SJSA1 (cell line): ENCODE measurements at regions not wholly inside any gene's neighbourhood (a gene's known extent, or its start where the extent isn't known, plus 50 kb on each side); places are given as distances from the start of the nearest gene placed in this dataset.

Experiments
- DNase-seq, 2 experiments: peaks; one replicate each; pipeline ENCODE4 v3.0.0-alpha.2; 2015 to 2020; ENCODE audit warnings: low spot score in 2 of 2, low read depth in 1 of 2
- H3K27ac ChIP-seq: fragments of 250-450 bp; sonication (Bioruptor Pico); 2 replicates; pipeline ENCODE4 v1.5.1; 2020; ENCODE audit warnings: mild to moderate bottlenecking, moderate library complexity
- H3K27me3 ChIP-seq: fragments of 250-450 bp; sonication (Bioruptor Pico); replicated peaks from 2 replicates; pipeline ENCODE4 v1.5.1; 2020; ENCODE audit warnings: mild to moderate bottlenecking, moderate library complexity
- H3K36me3 ChIP-seq: fragments of 250-450 bp; sonication (Bioruptor Pico); 2 replicates; pipeline ENCODE4 v1.5.1; 2020; ENCODE audit warnings: mild to moderate bottlenecking
- H3K4me1 ChIP-seq: fragments of 250-450 bp; sonication (Bioruptor Pico); replicated peaks from 2 replicates; pipeline ENCODE4 v1.6.1; 2021; ENCODE audit warnings: mild to moderate bottlenecking
- H3K4me3 ChIP-seq: fragments of 250-450 bp; sonication (Bioruptor Pico); 2 replicates; pipeline ENCODE4 v1.5.1; 2020; ENCODE audit warnings: mild to moderate bottlenecking
- H3K9me3 ChIP-seq: fragments of 250-450 bp; sonication (Bioruptor Pico); replicated peaks from 2 replicates; pipeline ENCODE4 v1.5.1; 2020; ENCODE audit warnings: mild to moderate bottlenecking

DNA sequence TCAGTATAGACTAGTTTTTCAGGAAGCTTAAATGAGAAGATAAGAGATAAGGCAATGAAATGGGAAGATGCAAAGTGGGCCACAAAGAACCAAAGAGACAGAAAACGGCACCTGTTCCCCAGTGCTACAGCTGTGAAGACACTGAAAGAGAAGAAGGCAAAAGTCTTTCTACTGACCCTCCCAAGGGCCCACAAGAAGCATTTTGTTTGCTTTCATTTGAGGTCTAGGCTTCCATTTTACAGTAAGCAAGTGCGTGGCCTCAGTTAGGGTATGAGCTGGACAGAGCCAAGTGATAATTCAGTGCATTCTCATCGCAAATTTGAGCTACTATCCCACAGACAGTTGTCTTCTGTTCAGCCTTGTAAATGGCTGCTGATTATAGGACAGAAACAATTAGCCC lies 53.4 kb upstream of the STK17B start:
- H3K27me3 ChIP-seq, result no peaks in the 10 kb centered on the region
- no peaks in the 10 kb centered on the region; the same call in none of the 2 replicates for H3K9me3 ChIP-seq
- peaks cover 13% of the 10 kb centered on the region for H3K4me1 ChIP-seq
- H3K4me3 ChIP-seq, result no peak overlapping the region
- no peak overlapping the region for H3K27ac ChIP-seq
- H3K36me3 ChIP-seq, result no peaks in the 10 kb centered on the region
- DNase-seq, result no peak

DNA sequence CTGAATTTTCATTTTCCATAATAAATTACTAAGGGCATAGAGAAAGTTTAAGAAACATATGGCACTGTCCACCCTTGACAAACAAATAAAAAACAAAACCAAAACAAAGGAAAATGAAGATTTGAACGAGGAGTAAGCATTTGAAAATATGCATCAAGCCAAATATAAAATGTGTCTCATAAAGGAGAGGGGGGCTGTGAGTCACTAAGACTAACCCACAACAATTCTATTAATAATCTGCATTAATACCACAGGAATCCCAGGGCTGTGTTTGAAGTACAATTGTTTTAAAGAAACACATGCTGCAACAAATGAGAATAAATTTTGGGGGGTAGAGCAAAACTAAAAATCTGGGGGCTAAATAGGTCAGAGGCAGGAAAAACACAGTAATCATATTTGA lies 53.8 kb upstream of the STK17B start:
- DNase-seq, result peak in 1 of 2 experiments; percentile 24
- Histone ChIP-seq H3K4me1 (peaks cover 13% of the 10 kb centered on the region), H3K27ac (no peak overlapping the region), H3K4me3 (no peak overlapping the region), H3K9me3 (no peaks in the 10 kb centered on the region; the same call in none of the 2 replicates), H3K36me3 (no peaks in the 10 kb centered on the region), H3K27me3 (no peaks in the 10 kb centered on the region)

DNA sequence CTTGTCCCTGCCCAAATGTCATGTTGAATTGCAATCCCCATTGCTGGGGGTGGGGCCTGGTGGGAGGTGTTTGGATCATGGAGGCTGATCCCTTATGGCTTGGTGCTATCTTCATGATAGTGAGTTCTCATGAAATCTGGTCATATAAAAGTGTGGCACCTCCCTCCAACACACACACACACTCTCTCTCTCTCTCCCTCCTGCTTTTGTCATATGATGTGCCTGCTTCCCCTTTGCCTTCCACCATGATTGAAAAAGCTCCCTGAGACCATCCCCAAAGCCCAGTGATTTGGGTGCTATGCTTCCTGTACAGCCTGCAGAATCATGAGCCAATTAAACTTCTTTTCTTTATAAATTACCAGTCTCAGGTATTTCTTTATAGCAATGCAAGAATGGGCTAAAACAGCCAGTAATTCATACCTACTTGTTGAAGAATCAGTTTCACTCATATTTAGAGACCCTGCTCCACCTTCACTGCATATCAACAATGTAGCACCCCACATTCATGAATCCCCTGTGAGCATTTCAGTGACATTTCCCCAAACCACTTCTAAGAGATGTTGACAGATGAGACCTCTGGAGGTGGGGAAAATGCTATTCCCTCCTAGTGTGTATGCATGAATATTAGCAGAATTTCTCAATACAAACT lies 54.8 kb upstream of the STK17B start:
- Histone ChIP-seq H3K4me3 (no peak overlapping the region), H3K36me3 (no peaks in the 10 kb centered on the region), H3K27ac (no peak overlapping the region)

DNA sequence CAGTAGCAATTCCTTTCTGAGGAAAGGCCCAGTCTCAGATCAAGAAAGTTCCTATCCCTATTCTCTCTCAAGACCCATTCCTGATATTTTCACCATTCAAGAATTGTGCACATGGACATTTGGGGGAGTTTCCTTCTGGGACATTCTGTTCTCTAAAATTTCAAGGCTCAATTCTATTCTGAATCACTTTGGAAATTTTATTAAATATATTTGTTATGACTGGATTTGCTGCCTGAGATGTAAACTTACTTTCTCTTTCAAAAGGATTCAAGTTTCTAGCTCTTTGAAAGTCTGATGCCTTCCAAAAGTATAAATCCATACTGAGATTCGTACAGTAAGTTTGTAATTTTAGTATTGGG lies 55.3 kb upstream of the STK17B start:
- DNase-seq, result no peak
- Histone ChIP-seq H3K27me3 (no peaks in the 10 kb centered on the region), H3K9me3 (no peaks in the 10 kb centered on the region; the same call in none of the 2 replicates), H3K27ac (no peak overlapping the region), H3K4me3 (no peak overlapping the region), H3K4me1 (peaks cover 15% of the 10 kb centered on the region), H3K36me3 (no peaks in the 10 kb centered on the region)

More for the DNA sequence above, 54.8 kb upstream of the STK17B start:
- Histone ChIP-seq H3K4me1 (peaks cover 13% of the 10 kb centered on the region), H3K27me3 (no peaks in the 10 kb centered on the region), H3K9me3 (no peaks in the 10 kb centered on the region; the same call in none of the 2 replicates)
- DNase-seq, result no peak

DNA sequence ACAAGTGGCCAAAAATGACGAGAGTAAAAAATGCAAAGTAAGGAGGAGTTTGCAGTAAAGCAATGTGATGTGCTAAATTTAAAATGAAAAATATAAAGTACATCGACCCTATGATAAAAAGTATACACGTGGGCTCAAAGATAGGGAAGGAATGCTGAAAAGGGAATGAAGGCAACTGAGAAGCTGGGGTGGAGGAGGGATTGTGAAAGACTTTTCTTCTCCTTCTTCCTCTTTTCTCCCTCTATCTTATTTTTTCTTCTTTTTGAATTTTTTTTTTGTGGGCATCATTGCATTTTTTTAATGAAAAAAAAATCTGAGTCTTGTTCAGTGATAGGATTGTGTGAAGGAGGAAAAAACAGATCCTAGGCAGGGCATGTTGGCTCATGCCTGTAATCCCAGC lies 57.6 kb upstream of the STK17B start:
- no peak for DNase-seq
- Histone ChIP-seq H3K4me3 (no peak overlapping the region), H3K9me3 (no peaks in the 10 kb centered on the region; the same call in 1 of the 2 replicates), H3K27ac (no peak overlapping the region), H3K36me3 (no peaks in the 10 kb centered on the region), H3K4me1 (peaks cover 37% of the 10 kb centered on the region), H3K27me3 (no peaks in the 10 kb centered on the region)

DNA sequence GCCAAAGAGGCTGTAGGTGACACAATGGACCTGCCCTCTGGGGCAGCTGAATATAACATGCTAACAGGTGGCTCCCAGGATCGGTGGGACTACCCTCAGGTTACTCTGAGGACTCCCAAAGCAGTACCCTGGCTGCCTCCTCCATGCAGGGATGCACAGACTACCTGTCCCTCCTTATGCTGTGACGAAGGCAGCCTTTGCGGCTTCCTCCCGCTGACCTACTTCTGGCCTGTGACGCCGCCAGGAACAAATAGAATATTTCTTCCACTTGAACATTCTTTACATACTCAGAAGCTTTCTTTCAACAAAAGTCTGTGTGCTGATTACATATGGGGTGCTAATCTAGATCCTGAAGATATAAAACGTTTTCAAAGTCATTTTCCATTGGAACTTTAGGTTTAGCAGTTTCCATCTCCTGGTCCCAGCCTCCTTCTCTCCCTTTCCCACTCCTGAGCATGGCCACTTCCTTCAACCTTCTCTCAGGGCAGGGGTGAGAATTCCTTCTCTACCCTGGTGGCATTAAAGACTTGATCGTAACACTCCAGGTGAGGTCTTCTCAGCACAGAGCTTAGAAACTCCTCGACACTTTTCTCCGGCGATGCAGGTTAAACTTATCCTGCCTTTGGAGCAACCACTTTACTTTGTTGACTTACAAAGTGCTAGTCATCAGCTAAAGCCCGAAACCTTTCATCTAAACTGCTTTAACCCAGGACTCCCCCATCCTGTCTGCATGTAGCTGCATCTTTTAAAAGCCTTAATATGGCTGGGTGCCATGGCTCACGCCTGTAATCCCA lies 58.9 kb upstream of the STK17B start:
- Histone ChIP-seq H3K27ac (no peak overlapping the region), H3K9me3 (no peaks in the 10 kb centered on the region; the same call in 1 of the 2 replicates), H3K27me3 (no peaks in the 10 kb centered on the region), H3K4me1 (peaks cover 42% of the 10 kb centered on the region), H3K4me3 (no peak overlapping the region), H3K36me3 (no peaks in the 10 kb centered on the region)
- no peak for DNase-seq

DNA sequence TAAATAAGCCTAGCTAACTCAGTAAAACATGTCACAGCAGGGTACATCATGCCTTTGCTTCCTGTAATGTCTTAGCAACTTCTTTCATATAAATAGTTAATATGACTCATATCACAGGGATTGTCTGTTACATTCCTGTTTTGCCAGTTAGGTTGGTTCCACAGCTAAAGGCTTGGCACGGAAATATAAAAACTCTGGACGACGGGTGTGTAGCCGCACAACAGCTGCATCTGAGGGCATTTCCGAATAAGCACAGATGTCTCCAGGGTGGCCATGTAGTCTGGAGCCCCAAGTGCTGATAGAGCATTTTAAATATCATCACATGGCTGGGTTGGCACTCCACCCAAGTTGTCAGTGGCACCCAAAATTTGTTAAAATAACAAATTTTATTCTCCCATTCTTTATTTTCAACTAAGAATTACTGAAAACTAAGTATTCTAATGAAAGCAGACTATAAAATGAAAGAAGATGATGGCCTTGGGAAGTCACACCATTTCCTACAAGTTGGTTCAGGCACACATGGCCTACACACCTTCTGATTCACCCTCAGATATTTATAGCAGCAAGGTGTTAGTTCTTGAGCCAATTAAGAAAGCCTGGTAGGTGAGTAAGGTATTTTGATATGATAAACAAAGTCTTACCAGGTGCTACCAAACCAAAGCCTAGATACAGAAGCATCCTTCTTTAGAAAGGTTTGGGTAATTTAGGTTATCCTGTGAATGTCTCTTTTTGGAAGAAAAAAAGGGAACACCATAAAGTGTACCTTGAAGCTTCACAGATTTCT lies 61.8 kb upstream of the STK17B start:
- Histone ChIP-seq H3K4me3 (no peak overlapping the region), H3K9me3 (no peaks in the 10 kb centered on the region), H3K27me3 (no peaks in the 10 kb centered on the region), H3K27ac (peak overlapping the region; percentile 82), H3K36me3 (no peaks in the 10 kb centered on the region), H3K4me1 (peaks cover 36% of the 10 kb centered on the region)
- peak; percentile 85 to 88 for DNase-seq

DNA sequence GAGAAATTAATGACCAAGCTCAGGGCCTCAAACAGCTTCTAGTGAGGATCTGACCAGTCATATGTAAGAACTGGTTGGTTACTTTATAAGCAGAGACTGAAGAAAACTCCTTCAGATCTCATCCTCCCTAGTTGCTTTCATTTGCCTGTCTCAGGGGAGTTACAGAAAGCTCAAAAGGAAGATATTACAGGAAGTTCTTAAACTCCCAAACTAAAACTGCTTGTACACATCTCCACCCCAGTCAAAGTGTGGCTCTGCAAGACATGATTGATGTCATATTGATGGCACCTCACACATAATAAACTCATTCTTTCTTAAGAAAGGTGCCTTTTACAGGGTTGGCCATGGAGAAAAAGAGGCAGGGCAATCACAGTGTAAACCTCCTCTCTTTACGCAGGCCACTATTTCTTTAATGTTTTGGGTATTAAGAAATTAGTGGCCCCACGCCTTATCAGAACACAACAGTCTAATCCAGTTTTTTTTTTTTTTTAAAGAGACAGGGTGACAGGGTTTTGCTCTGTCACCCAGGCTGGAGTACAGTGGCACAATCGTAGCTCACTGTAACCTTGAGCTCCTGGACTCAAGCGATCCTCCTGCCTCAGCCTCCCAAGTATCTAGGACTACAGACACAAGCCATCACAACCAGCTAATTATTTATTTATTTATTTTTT lies 62.6 kb upstream of the STK17B start:
- Histone ChIP-seq H3K4me1 (peaks cover 41% of the 10 kb centered on the region), H3K4me3 (no peak overlapping the region), H3K9me3 (no peaks in the 10 kb centered on the region), H3K27ac (peak overlapping the region; percentile 82), H3K27me3 (no peaks in the 10 kb centered on the region), H3K36me3 (0 out of 2 replicates have a peak, but pooled peaks cover 2% of the 10 kb centered on the region)
- DNase-seq, result peak in 1 of 2 experiments; percentile 41

DNA sequence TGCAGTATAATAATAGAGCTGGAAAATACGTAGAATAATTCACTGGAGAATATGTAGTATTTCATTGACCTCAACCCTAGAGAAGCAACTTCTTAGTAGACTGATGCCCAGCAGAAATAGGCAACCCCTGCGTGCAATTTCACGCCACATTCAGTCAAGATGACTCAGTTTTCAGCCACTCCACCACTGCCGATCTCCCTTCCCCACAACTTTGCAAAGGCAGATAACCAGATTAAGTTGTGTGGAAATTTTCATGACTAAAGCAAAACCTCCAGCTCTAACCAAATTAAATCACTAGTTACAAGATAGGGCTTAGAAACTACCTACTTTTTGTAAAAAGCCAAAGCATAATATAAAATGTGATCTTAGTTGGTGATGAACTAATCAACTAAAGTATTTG lies 63.3 kb upstream of the STK17B start:
- H3K9me3 ChIP-seq, result no peaks in the 10 kb centered on the region
- DNase-seq, result peak; percentile 52 to 68
- no peaks in the 10 kb centered on the region for H3K27me3 ChIP-seq
- H3K4me3 ChIP-seq, result no peak overlapping the region
- H3K36me3 ChIP-seq, result 0 out of 2 replicates have a peak, but pooled peaks cover 2% of the 10 kb centered on the region
- H3K27ac ChIP-seq, result peak overlapping the region; percentile 82
- H3K4me1 ChIP-seq, result peaks cover 49% of the 10 kb centered on the region

DNA sequence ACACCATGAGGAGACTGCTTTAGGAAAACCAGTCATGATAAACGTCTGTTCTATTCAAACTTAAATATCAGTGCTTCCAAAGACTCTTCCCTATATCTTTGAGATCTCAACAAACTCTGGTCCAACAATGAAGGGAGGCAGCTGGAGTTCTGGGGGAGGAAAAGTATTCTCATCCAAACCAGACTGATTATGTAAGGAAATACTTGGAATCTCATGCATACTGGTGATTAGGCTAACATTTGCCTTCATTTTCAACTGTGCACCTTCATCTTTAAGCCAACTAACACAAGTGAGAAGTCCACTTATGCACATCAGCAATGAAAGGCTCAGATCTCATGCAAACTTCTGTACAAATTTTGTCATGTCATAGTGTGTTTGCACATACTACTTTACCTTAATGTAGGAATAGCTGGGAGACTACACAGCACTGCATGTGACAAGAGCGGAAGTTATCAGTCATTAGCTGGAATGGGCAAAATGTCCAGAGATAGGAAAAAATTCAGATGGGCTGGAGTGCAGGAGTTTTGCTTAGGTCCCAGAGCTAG lies 67.5 kb upstream of the STK17B start:
- Histone ChIP-seq H3K4me1 (peaks cover 58% of the 10 kb centered on the region), H3K9me3 (no peaks in the 10 kb centered on the region), H3K4me3 (no peak overlapping the region), H3K36me3 (0 out of 2 replicates have a peak, but pooled peaks cover 2% of the 10 kb centered on the region), H3K27me3 (no peaks in the 10 kb centered on the region), H3K27ac (no peak overlapping the region)
- no peak for DNase-seq

DNA sequence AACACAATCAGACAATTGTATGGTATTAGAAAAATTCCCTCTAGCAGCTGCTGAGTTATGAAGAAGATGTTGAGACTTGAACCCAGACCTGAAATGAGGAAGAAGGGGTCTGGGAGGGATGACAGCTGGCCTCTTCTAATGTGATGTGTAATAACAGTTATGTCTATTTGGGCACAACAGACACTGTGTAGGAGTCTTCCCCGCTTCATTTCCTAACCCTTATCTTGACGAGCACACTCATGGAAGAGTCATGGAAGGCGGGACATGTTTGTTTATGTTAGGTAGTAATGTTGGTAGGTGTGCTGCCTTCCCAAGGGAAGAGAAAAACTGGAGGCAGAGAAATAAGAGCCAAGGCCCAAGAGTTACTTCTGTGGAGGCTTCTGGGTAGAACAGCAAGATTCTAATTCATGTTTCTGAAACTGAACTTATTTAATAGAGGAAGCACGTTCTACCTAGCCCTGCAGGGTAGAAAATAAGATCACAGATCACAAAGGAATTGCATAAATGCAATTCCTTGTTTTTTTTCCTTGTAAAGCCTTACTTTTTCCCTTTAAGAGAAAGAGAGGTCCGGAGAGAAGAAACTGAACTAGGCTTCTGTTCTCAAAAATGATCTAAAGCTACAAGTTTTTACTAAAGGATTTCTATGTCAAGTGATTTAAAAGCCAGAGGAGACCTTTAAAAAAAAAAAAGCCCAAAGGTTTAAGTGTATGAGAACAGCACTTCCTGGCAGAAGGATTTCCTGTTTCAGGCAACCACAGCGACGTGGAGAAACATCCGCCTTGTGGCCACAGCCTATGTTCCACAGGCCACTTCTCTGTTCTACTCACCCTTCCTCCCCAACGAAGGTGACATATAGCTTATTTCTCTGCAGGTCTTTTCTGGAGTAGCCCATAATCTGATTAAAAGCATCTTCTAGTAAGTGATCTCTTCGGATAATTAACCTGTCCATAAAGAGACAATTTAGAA lies 68.5 kb upstream of the STK17B start:
- H3K27ac ChIP-seq, result peak overlapping the region; percentile 80
- DNase-seq, result peak; percentile 66 to 74

DNA sequence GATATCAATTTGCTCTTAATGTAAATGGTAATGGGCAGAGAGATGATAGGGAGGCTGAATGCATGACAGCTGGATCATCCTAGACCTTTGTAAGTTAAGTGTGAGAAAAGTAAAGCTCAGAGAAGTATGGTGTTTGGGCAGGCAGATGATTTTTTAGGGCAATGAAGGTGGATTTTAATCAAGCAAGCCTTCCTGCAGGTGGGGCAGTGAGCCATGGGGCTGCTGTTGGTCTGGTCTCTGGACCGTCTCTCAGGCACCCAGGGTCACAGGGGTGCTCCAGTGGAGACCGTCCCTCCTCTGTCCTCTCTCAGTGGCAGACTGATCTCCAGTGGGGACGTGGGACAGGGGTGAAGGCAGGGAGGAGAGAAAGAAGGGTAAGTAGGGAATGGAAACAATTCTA lies 69.8 kb upstream of the STK17B start:
- H3K27ac ChIP-seq, result no peak overlapping the region
- no peak for DNase-seq
- H3K36me3 ChIP-seq, result 0 out of 2 replicates have a peak, but pooled peaks cover 2% of the 10 kb centered on the region
- H3K4me1 ChIP-seq, result peaks cover 64% of the 10 kb centered on the region
- H3K9me3 ChIP-seq, result no peaks in the 10 kb centered on the region
- no peak overlapping the region for H3K4me3 ChIP-seq
- H3K27me3 ChIP-seq, result no peaks in the 10 kb centered on the region

More for the DNA sequence above, 68.5 kb upstream of the STK17B start:
- H3K36me3 ChIP-seq, result 0 out of 2 replicates have a peak, but pooled peaks cover 2% of the 10 kb centered on the region
- peaks cover 55% of the 10 kb centered on the region for H3K4me1 ChIP-seq
- H3K27me3 ChIP-seq, result no peaks in the 10 kb centered on the region
- no peaks in the 10 kb centered on the region for H3K9me3 ChIP-seq
- H3K4me3 ChIP-seq, result no peak overlapping the region
